Neural cell (in vitro differentiated cells): ENCODE measurements at regions not wholly inside any gene's neighbourhood (a gene's known extent, or its start where the extent isn't known, plus 50 kb on each side); places are given as distances from the start of the nearest gene placed in this dataset.

Experiments used
- H2AFZ ChIP-seq: fragments of 200-600, 300-800 bp; sonication (generic), shearing (Covaris generic); 2 replicates; pipeline ENCODE4 v1.6.0; 2014; ENCODE audit warnings: low read depth, mild to moderate bottlenecking, antibody characterized with exemption, low read length, moderate library complexity
- H3F3A ChIP-seq: fragments of 200-600 bp; shearing (Covaris generic); 2 replicates; pipeline ENCODE4 v1.6.1; 2016; ENCODE audit warnings: mild to moderate bottlenecking, moderate library complexity, mixed read lengths, antibody characterized with exemption, low read length; ENCODE audit not compliant: insufficient read depth, poor library complexity, severe bottlenecking
- H3K27ac ChIP-seq: fragments of 200-600, 300-800 bp; sonication (generic), shearing (Covaris generic); 2 replicates; pipeline ENCODE4 v1.5.1; 2014; ENCODE audit warnings: mild to moderate bottlenecking, low read length, moderate library complexity
- H3K27me3 ChIP-seq: fragments of 300-800, 200-600 bp; sonication (generic), shearing (Covaris generic); 2 replicates; pipeline ENCODE4 v1.6.0; 2014; ENCODE audit warnings: mild to moderate bottlenecking, low read depth, low read length, moderate library complexity; ENCODE audit not compliant: insufficient read depth
- H3K36me3 ChIP-seq: fragments of 300-800, 200-600 bp; sonication (generic), shearing (Covaris generic); 2 replicates; pipeline ENCODE4 v1.5.1; 2014; ENCODE audit warnings: mild to moderate bottlenecking, antibody characterized with exemption, low read length, moderate library complexity; ENCODE audit not compliant: insufficient read depth
- H3K4me2 ChIP-seq: fragments of 300-800, 200-600 bp; sonication (generic), shearing (Covaris generic); 2 replicates; pipeline ENCODE4 v1.6.0; 2014; ENCODE audit warnings: mild to moderate bottlenecking, low read length
- H3K4me3 ChIP-seq: fragments of 300-800, 200-600 bp; sonication (generic), shearing (Covaris generic); 2 replicates; pipeline ENCODE4 v1.5.1; 2014; ENCODE audit warnings: mild to moderate bottlenecking, low read length, moderate library complexity
- H3K79me2 ChIP-seq: fragments of 200-600 bp; shearing (Covaris generic); replicated peaks from 2 replicates; pipeline ENCODE4 v1.6.0; 2014; ENCODE audit warnings: mild to moderate bottlenecking, low read length, moderate library complexity; ENCODE audit not compliant: insufficient read depth
- H3K9ac ChIP-seq: fragments of 300-800, 200-600 bp; sonication (generic), shearing (Covaris generic); 2 replicates; pipeline ENCODE4 v1.6.1; 2016; ENCODE audit warnings: mild to moderate bottlenecking, low read length, mixed read lengths
- H3K9me2 ChIP-seq: fragments of 200-600 bp; shearing (Covaris generic); 2 replicates; pipeline ENCODE4 v1.6.1; 2016; ENCODE audit warnings: mild to moderate bottlenecking, low read length, mixed read lengths; ENCODE audit not compliant: insufficient read depth
- H3K9me3 ChIP-seq: fragments of 200-600, 300-800 bp; sonication (generic), shearing (Covaris generic); 2 replicates; pipeline ENCODE4 v1.6.1; 2016; ENCODE audit warnings: mild to moderate bottlenecking, mixed run types, low read length, moderate library complexity, mixed read lengths
- H4K20me1 ChIP-seq: fragments of 200-600 bp; shearing (Covaris generic); 2 replicates; pipeline ENCODE4 v1.6.1; 2016; ENCODE audit warnings: mild to moderate bottlenecking, mixed run types; ENCODE audit not compliant: insufficient read depth
- CTCF ChIP-seq: fragments of 450-650 bp; IDR thresholded peaks from 2 replicates; pipeline ENCODE4 v1.5.1; 2014; ENCODE audit warnings: antibody characterized with exemption, mild to moderate bottlenecking, moderate library complexity; ENCODE audit not compliant: poor library complexity, severe bottlenecking
- EP300 ChIP-seq: fragments of 450-650 bp; conservative IDR thresholded peaks from 2 replicates; pipeline ENCODE4 v1.6.1; 2014; ENCODE audit warnings: antibody characterized with exemption, mild to moderate bottlenecking, moderate library complexity; ENCODE audit not compliant: poor library complexity, severe bottlenecking
- EZH2 ChIP-seq: fragments of 200-600, 300-800 bp; shearing (Covaris generic), sonication (generic); IDR thresholded peaks from 2 replicates; pipeline ENCODE4 v1.6.1; 2014; ENCODE audit warnings: antibody characterized with exemption, low read length, borderline replicate concordance, mild to moderate bottlenecking; ENCODE audit not compliant: insufficient read depth, poor library complexity, severe bottlenecking
- MXI1 ChIP-seq: fragments of 450-650 bp; conservative IDR thresholded peaks from 2 replicates; pipeline ENCODE4 v1.6.1; 2014; ENCODE audit warnings: antibody characterized with exemption, mild to moderate bottlenecking; ENCODE audit not compliant: poor library complexity, severe bottlenecking
- POLR2AphosphoS5 ChIP-seq: IDR thresholded peaks from 2 replicates; pipeline ENCODE4 v1.6.1; 2012
- RAD21 ChIP-seq: fragments of 450-650 bp; conservative IDR thresholded peaks from 2 replicates; pipeline ENCODE4 v1.6.1; 2014; ENCODE audit warnings: antibody characterized with exemption, mild to moderate bottlenecking, moderate library complexity
- REST ChIP-seq: IDR thresholded peaks from 2 replicates; pipeline ENCODE4 v1.6.1; 2012; ENCODE audit warnings: borderline replicate concordance
- SMC3 ChIP-seq: fragments of 450-650 bp; conservative IDR thresholded peaks from 2 replicates; pipeline ENCODE4 v1.6.1; 2014; ENCODE audit warnings: antibody characterized with exemption, mild to moderate bottlenecking, moderate library complexity; ENCODE audit not compliant: poor library complexity
- TAF1 ChIP-seq: IDR thresholded peaks from 2 replicates; pipeline ENCODE4 v1.6.1; 2012; ENCODE audit warnings: low read depth

- no peak for TF ChIP-seq EP300
- H3K27ac ChIP-seq = no peak overlapping the region
- H3F3A ChIP-seq = no peaks in the 10 kb centered on the region
- H3K4me2 ChIP-seq = no peak overlapping the region
- H3K36me3 ChIP-seq = no peaks in the 10 kb centered on the region
- no peak overlapping the region for H3K9ac ChIP-seq
- no peaks in the 10 kb centered on the region for H3K9me3 ChIP-seq
- no peaks in the 10 kb centered on the region for H3K79me2 ChIP-seq
- no peak overlapping the region for H2AFZ ChIP-seq
- H4K20me1 ChIP-seq = no peaks in the 10 kb centered on the region
- H3K9me2 ChIP-seq = no peaks in the 10 kb centered on the region
- H3K4me3 ChIP-seq = no peak overlapping the region
- H3K27me3 ChIP-seq = no peaks in the 10 kb centered on the region
Observed at GRCh38 chr5:58183078-58183785, 276.7 kb downstream of the PLK2 start.

- H3K27me3 ChIP-seq = no peaks in the 10 kb centered on the region
- no peaks in the 10 kb centered on the region for H3K79me2 ChIP-seq
- no peaks in the 10 kb centered on the region for H4K20me1 ChIP-seq
- no peak overlapping the region for H3K9ac ChIP-seq
- no peaks in the 10 kb centered on the region for H3K9me3 ChIP-seq
- H3K4me2 ChIP-seq = no peak overlapping the region
- no peaks in the 10 kb centered on the region for H3K9me2 ChIP-seq
- no peak overlapping the region for H3K4me3 ChIP-seq
- H2AFZ ChIP-seq = no peak overlapping the region
- no peaks in the 10 kb centered on the region for H3F3A ChIP-seq
- no peaks in the 10 kb centered on the region for H3K36me3 ChIP-seq
- no peak overlapping the region for H3K27ac ChIP-seq
- TF ChIP-seq SMC3 = no peak
- TF ChIP-seq RAD21 = no peak
- TF ChIP-seq CTCF = no peak
- no peak for TF ChIP-seq TAF1
- no peak for TF ChIP-seq EZH2
- TF ChIP-seq REST = no peak
- no peak for TF ChIP-seq EP300
- TF ChIP-seq POLR2AphosphoS5 = no peak
- no peak for TF ChIP-seq MXI1
Observed at GRCh38 chr5:58182287-58182841, 277.5 kb downstream of the PLK2 start.
